ENCODE measurements at regions not wholly inside any gene's neighbourhood (a gene's known extent, or its start where the extent isn't known, plus 50 kb on each side); places are given as distances from the start of the nearest gene placed in this dataset.

DNA sequence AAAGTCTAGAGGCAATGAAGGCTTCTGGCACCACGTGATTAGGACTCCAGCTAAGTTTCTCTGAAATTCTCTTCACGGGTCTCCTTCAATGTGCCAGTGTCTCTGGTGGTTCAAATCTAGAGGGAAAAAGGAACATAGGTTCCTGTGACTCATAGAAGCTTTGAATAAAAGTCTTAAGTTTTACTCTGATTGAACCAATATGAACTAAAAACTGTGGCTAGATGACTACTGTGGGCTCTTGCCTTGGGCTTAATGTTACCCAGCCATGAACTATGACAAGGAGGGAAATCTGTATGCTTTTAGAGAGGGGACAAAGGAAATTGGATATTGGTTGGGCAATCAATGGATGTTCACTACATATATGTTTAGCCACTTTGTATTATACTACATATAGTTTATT is 49.9 kb upstream of the TEX13D start:
- no peaks in the 10 kb centered on the region for H3K4me1 ChIP-seq (ENCODE audit: insufficient read depth, low read length)
- 0 out of 3 replicates have a peak, but pooled peaks have one; percentile 19 for ATAC-seq (ENCODE audit: insufficient read depth, low read depth)
- H3K27me3 ChIP-seq (ENCODE audit: insufficient read depth, low read length, poor library complexity): no peaks in the 10 kb centered on the region
- no peak for DNase-seq
- TF ChIP-seq, protein P1, sequence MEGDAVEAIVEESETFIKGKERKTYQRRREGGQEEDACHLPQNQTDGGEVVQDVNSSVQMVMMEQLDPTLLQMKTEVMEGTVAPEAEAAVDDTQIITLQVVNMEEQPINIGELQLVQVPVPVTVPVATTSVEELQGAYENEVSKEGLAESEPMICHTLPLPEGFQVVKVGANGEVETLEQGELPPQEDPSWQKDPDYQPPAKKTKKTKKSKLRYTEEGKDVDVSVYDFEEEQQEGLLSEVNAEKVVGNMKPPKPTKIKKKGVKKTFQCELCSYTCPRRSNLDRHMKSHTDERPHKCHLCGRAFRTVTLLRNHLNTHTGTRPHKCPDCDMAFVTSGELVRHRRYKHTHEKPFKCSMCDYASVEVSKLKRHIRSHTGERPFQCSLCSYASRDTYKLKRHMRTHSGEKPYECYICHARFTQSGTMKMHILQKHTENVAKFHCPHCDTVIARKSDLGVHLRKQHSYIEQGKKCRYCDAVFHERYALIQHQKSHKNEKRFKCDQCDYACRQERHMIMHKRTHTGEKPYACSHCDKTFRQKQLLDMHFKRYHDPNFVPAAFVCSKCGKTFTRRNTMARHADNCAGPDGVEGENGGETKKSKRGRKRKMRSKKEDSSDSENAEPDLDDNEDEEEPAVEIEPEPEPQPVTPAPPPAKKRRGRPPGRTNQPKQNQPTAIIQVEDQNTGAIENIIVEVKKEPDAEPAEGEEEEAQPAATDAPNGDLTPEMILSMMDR (IDR thresholded peaks at IDR 0.05; ENCODE audit: borderline replicate concordance, extremely low read depth, low read length, poor library complexity, severe bottlenecking): no peak
- TF ChIP-seq EZH2 (IDR thresholded peaks at IDR 0.05; ENCODE audit: borderline replicate concordance, low read depth, low read length, severe bottlenecking): no peak
- H3K27ac ChIP-seq (ENCODE audit: low read length): no peak overlapping the region
- H3K9me3 ChIP-seq (ENCODE audit: insufficient read depth, low read length, severe bottlenecking): no peaks in the 10 kb centered on the region
- no peaks in the 10 kb centered on the region for H3K36me3 ChIP-seq (ENCODE audit: insufficient read depth, low read length)
- no peak overlapping the region for H3K4me2 ChIP-seq (ENCODE audit: insufficient read depth, low read length)
- no peak overlapping the region for H3K4me3 ChIP-seq (ENCODE audit: low read depth in 1 of 2, low read length in 2 of 2)
- no peaks in the 10 kb centered on the region for H4K20me1 ChIP-seq (ENCODE audit: insufficient read depth, low read length)
- no peaks in the 10 kb centered on the region for H3K79me2 ChIP-seq (ENCODE audit: insufficient read depth, low read length)
- no peak overlapping the region for H3K9ac ChIP-seq (ENCODE audit: low read depth, low read length)
- H2AFZ ChIP-seq (ENCODE audit: low read depth, low read length): no peak overlapping the region
